HG02938 (cell line): ENCODE measurements at regions not wholly inside any gene's neighbourhood (a gene's known extent, or its start where the extent isn't known, plus 50 kb on each side); places are given as distances from the start of the nearest gene placed in this dataset.

ENCODE experiments used
- ATAC-seq: cut with Tn5 transposase; IDR thresholded peaks from one replicate; pipeline ENCODE4 v1.9.1; 2021; ENCODE audit warnings: mild to moderate bottlenecking, moderate library complexity; ENCODE audit not compliant: unreplicated experiment

DNA sequence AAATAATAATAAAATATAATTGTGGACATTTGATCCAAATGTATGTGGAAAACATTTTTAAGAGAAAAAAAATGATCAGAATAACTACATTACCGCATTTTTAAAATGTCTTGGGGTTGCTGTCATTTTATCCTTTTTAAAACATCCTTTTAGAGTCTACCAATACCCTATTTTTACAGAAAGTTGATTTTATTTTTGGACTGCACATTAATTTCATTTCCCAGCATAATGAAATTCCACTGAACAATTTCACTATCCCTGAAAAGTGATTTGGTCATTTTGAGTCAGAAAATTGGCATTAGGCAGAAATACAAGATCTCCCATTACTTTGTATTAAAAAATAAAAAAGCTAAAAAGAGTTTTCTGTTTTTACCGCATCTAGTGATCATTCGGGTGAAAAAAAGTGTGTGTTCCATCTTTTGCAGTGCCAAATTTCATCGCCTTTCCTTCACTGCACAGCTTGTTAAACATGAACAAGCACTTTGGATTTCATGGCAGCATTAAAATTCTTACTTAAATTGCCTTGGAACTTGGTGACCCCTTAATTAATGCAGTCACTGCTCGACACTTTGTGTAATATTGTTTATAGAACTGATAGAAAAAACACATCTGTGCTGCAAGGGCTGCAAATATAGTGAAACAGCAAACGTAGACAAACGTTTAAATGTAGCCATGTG is 611.7 kb downstream of the TSN start:
- ATAC-seq: no peak

- ATAC-seq: no peak
These were observed 612.2 kb downstream of the TSN start for GRCh38 chr2:122367646-122368010.

- no peak for ATAC-seq
These were observed 613.3 kb downstream of the TSN start for GRCh38 chr2:122368576-122369243.

GRCh38 chr2:122378521-122378920 is 623.1 kb downstream of the TSN start:
- no peak for ATAC-seq

- ATAC-seq: no peak
These were observed 629.4 kb downstream of the TSN start for GRCh38 chr2:122384768-122385333.

- ATAC-seq: no peak
These were observed 632.8 kb downstream of the TSN start for GRCh38 chr2:122388208-122388607.

GRCh38 chr2:122389694-122390093 is 634.2 kb downstream of the TSN start:
- ATAC-seq: no peak

GRCh38 chr2:122390406-122390805 is 635.0 kb downstream of the TSN start:
- ATAC-seq: no peak

DNA sequence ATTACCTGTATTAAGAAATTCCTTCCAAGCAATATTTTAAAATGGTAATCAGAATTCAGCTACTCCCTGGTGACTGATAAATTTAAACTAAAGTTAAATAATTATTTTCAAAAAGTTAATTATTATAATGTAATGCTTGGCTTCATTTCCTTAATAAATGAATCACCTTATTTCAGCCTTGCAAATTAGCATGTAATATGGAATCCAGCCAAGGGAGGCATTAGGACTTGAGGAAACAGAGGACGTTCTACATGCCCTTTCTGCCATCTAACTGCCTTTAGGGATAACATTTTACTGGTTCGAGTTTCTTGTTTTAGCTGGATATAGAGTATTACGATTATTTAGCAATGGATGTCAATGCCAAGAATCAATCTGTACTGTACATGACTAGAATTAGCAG is 636.3 kb downstream of the TSN start:
- ATAC-seq: no peak

GRCh38 chr2:122395687-122396086 is 640.2 kb downstream of the TSN start:
- ATAC-seq: no peak

DNA sequence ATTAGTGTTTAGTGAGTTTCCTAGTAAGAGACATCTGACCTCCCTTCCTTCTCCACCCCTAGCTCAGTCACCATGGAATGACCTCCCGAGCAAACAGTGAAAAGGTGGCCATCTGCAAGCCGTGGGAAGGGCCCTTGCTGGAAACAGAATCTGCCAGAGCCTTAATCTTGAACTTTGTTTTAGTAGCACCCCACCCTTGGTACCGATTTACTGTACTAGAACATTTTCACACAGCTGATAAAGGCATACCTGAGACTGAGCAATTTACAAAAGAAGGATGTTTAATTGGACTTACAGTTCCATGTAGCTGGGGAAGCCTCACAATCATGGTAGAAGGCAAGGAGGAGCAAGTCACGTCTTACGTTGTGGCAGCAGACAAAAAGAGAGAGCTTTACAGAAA is 655.8 kb downstream of the TSN start:
- ATAC-seq: no peak

- ATAC-seq: no peak
These were observed 656.9 kb downstream of the TSN start for GRCh38 chr2:122412360-122412759.

GRCh38 chr2:122414902-122415301 is 659.5 kb downstream of the TSN start:
- ATAC-seq: no peak

DNA sequence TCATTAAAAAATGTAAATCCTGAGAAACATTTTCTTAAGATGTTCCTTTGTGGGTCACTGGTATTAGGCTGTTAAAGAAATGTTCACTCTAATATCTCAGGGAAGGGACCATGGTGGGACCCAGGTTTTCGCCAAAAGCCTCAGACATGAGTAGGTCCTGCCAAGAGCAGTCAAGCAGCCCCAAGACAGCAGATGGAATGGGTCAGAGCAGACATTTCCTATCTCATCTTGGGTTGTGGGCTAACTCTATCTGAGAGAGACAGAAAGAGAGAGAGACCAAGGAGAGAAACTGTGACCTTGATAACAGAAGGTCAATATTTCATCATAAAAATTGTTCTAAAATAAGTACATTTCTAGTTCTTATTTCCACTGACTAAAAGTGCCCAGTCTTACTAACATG is 661.7 kb downstream of the TSN start:
- no peak for ATAC-seq

- ATAC-seq: no peak
These were observed 666.3 kb downstream of the TSN start for GRCh38 chr2:122421775-122422174.

DNA sequence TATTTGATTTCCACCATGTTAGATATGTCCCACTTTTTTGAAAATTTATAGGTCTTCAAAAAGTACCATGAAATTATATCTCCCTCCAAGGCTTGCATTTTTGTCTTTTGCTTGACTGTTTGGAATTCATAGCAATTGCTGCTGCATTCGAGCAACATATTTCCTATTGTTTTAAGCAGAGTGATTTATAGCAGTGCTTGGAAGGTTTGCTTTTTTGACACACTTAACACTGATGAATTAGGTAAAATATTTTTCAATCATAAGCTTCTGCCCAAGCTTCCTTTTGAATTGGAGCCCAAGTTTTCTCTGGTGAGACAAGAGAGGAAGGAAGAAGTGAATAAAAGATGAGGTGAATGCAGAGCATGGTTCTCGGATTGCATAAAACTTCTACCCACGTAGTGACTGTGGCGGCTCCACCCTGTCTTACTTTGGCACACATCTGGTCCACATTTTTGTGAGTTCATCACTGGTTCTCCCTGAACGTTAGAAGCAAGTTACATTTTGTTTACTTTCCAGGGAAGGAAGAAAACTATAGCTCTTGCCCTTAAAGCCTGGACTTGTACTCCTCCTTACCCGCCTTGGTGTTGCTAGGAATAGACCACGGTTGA is 667.0 kb downstream of the TSN start:
- ATAC-seq: no peak

- ATAC-seq: no peak
These were observed 668.5 kb downstream of the TSN start for GRCh38 chr2:122423934-122424333.

GRCh38 chr2:122433123-122433754 is 677.8 kb downstream of the TSN start:
- ATAC-seq: no peak

- ATAC-seq: no peak
These were observed 689.6 kb downstream of the TSN start for GRCh38 chr2:122445003-122445402.

- no peak for ATAC-seq
These were observed 691.3 kb downstream of the TSN start for GRCh38 chr2:122446761-122447160.

GRCh38 chr2:122447237-122447636 is 691.8 kb downstream of the TSN start:
- no peak for ATAC-seq

DNA sequence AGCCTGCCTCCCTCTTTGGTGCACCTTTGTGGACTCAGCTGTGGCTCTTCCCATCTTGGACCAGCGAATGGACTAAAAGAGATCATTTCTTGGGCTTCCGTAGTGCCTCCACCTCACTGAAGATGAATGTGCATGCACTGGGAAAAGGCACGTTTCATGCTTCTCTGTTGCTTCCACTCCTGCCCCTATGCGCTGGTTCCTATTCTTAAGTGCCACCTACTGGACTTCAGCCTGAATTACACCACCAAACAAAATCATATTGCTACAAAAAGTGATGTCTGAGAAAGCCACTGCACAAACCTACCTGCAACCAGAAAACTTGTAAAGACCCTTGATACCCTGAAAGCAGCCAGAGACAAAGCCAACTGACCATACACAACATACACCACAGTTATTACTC is 695.6 kb downstream of the TSN start:
- ATAC-seq: no peak
